Heart right ventricle (tissue), 16 donors: ENCODE measurements at regions not wholly inside any gene's neighbourhood (a gene's known extent, or its start where the extent isn't known, plus 50 kb on each side); places are given as distances from the start of the nearest gene placed in this dataset.
A peak's percentile ranks its signal among the peaks of the same experiment; 100 is the strongest.

Source experiments
- ATAC-seq, 8 donors: fragments of 200-7000 bp; cut with Tn5 transposase; one replicate each; pipeline ENCODE4 v1.9.1; 2020; ENCODE audit warnings: mild to moderate bottlenecking in 8 of 8, moderate library complexity in 8 of 8, moderate number of reproducible peaks in 1 of 8
- DNase-seq, 2 donors: peaks; one replicate each; pipeline ENCODE4 v3.0.0-alpha.2; 2020
- H3K27ac ChIP-seq, 10 donors: fragments of 200-600 bp; sonication (generic) in 2 of 10; one replicate each; pipeline versions ENCODE4 v1.5.0 to v1.8.0; 2020 to 2022; ENCODE audit warnings: mild to moderate bottlenecking in 3 of 10
- H3K27me3 ChIP-seq, 7 donors: fragments of 200-600 bp; one replicate each; pipeline ENCODE4 v1.8.0; 2021 to 2022; ENCODE audit warnings: mild to moderate bottlenecking in 2 of 7
- H3K36me3 ChIP-seq, 9 donors: fragments of 200-600 bp; sonication (generic) in 1 of 9; one replicate each; pipeline versions ENCODE4 v1.5.0 to v1.8.0; 2020 to 2022; ENCODE audit warnings: mild to moderate bottlenecking in 2 of 9
- H3K4me1 ChIP-seq, 9 donors: fragments of 200-600 bp; sonication (generic) in 1 of 9; one replicate each; pipeline versions ENCODE4 v1.5.0 to v1.8.0; 2020 to 2022; ENCODE audit warnings: mild to moderate bottlenecking in 4 of 9
- H3K4me3 ChIP-seq, 10 donors: fragments of 200-600 bp; sonication (generic) in 2 of 10; one replicate each; pipeline versions ENCODE4 v1.5.0 to v1.8.0; 2020 to 2022; ENCODE audit warnings: mild to moderate bottlenecking in 7 of 10, moderate library complexity in 2 of 10
- H3K9me3 ChIP-seq, 11 donors: fragments of 200-600 bp in 10 of 11; sonication (generic) in 2 of 11; one replicate each; pipeline versions ENCODE4 v1.5.0 to v1.8.0; 2013 to 2022; ENCODE audit warnings: mild to moderate bottlenecking in 2 of 11, control low read depth in 1 of 11, moderate library complexity in 1 of 11
- WGBS, 2 donors: extraction: QIAGEN DNeasy Blood & Tissue Kit; methylation state at CpG; one replicate each; pipeline ENCODE4 v1.1.7; 2013; ENCODE audit warnings: inconsistent platforms in 1 of 2; 5-methylcytosine and 5-hydroxymethylcytosine counted together
- intact Hi-C, 10 donors: fragments of 100-400 bp; cut with DNase I; formaldehyde crosslinking; loops; one replicate each; pipeline versions ENCODE4 v1.11.1 to v1.14.2; 2022
- TF ChIP-seq, protein P1 (sequence below), 9 donors: fragments of 200-600 bp; sonication (generic) in 2 of 9; IDR thresholded peaks; one replicate each; pipeline versions ENCODE4 v1.5.0 to v1.8.0; 2021 to 2022; ENCODE audit warnings: antibody characterized with exemption in 9 of 9, mild to moderate bottlenecking in 5 of 9, moderate library complexity in 1 of 9
- donor health status: Arrhythmogenic right ventricular cardiomyopathy.
- donor health status: ischemic (EF 13 %, LVEDD 7.1; RV severe dilation, severe dysfunction).
- donor health status: healthy with polysubstance abuse.
- donor health status: DM: no; HTN: yes; CAD: no.
- donor health status: DM: no; HTN: no; CAD: no.
- donor health status: ischemic (EF 25% LVEDD 6.9; RV normal size, moderate dysfunction).
- donor health status: ischemic (EF 25% LVEDD 5.7; RV mildly dilated, moderate dysfunction).
- donor health status: healthy.
- donor health status: DM: yes; HTN: yes; CAD: no.
- donor health status: Ischemic cardiomyopathy.
- donor health status: ischemic (EF 35%, LVEDD 5.7; RV mildly dilated, moderate dysfunction).
- donor health status: nonischemic (EF 11% LVEDD 7.7; RV severe dilation, severe dysfunction).
- donor health status: DM: yes; HTN: yes; CAD: no.
- donor health status: PGD.
- donor health status: ischemic (EF 29% LVEDD 5.4; RV normal size, mild dysfunction).
- donor health status: nonischemic (EF 23%, LVEDD 6.1; RV moderate dilation, normal function).

DNA sequence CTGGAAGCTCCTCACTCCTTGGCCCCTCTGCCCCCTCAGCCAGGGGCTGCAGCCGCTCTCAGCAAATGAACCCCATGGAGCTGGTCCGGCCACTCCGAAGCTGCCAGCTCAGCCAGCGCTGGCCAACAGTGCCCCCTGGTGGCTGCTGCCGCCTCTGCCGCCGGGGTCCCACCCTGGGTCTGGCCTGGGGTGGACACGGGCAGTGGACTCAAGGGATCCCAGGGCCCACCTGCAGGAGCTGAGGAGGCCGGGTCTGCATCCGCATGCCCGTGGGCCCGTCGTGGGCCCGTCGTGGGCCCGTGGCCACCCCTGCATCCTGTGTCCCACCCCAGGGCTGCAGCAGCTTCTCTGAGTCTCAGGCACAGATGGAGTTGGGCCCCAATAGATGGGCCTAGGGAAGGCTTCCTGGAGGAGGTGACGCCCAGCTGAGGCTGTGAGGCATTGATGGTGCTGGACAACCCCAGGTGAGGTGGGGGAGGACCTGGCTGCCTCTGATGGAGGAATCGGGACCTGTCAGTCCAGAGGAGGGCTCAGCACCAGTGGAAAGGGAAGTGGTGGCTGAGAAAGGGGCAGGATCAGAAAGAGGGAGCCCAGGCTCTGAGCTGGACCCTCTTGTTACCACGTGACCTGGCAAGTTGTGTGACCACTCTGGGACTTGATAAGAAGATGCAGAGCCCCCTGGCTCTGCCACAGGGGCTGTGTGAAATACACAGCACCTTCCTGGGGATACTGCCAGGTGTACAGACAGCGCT lies 522.3 kb downstream of the BRD1 start:
- ATAC-seq (peak; percentile 71 to 84 (median 80)), DNase-seq (peak; percentile 46 to 73)
- TF ChIP-seq, protein P1, sequence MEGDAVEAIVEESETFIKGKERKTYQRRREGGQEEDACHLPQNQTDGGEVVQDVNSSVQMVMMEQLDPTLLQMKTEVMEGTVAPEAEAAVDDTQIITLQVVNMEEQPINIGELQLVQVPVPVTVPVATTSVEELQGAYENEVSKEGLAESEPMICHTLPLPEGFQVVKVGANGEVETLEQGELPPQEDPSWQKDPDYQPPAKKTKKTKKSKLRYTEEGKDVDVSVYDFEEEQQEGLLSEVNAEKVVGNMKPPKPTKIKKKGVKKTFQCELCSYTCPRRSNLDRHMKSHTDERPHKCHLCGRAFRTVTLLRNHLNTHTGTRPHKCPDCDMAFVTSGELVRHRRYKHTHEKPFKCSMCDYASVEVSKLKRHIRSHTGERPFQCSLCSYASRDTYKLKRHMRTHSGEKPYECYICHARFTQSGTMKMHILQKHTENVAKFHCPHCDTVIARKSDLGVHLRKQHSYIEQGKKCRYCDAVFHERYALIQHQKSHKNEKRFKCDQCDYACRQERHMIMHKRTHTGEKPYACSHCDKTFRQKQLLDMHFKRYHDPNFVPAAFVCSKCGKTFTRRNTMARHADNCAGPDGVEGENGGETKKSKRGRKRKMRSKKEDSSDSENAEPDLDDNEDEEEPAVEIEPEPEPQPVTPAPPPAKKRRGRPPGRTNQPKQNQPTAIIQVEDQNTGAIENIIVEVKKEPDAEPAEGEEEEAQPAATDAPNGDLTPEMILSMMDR (IDR thresholded peaks at IDR 0.05) = peak; percentile 87 to 96 (median 93)
- WGBS, 2 donors = 15 to 16% methylated on average over 20 of the region's 20 CpGs
- no peaks in the 10 kb centered on the region for H3K4me1 ChIP-seq
- H3K4me3 ChIP-seq = no peak overlapping the region
- H3K27me3 ChIP-seq = peaks cover 0 to 74% (median 55%) of the 10 kb centered on the region in 7 donors
- H3K36me3 ChIP-seq = no peaks in the 10 kb centered on the region
- intact Hi-C loops = loop anchor here (2.0 to 10.0 kb wide), 8 partner anchors 258 to 731 kb away; no protein-coding TSS in a partner anchor
- no peak overlapping the region for H3K27ac ChIP-seq
- H3K9me3 ChIP-seq = no peaks in the 10 kb centered on the region

DNA sequence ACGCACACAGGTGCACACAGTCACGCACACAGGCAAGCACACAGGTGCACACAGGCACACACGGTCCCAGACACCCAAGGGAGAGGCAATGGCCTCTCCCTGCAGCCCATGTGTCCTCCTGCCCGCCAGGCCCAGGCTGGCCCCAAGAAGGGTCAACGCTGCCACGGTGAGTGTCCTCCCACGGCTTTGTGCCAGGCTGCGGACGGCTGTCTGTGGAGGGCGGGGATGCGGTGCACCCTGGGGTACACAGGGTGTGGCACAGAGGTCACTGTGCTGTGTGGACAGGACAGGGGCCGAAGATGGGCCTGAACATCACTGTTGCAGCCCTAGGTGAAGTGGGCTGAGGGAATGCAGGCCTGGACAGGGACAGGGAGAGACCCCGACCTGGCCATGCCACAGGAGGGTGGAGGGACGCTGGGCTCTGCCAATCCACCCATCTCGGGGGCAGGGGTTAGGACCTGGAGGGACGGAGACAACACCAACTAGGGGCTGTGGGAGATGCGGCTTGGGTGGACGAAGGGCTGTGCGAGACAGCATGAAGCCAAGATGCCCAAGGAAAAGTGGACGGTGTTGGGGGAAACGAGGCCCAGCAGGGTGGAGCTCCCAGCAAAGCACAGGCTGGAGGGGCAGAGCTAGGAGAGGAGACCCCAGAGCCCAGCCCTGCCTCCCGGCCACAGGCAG lies 523.8 kb downstream of the BRD1 start:
- 81 to 86% methylated on average over 22 of the region's 22 CpGs for WGBS, 2 donors
- H3K4me1 ChIP-seq = no peaks in the 10 kb centered on the region
- H3K27me3 ChIP-seq = peaks cover 0 to 68% (median 63%) of the 10 kb centered on the region in 7 donors
- TF ChIP-seq, protein P1 (IDR thresholded peaks at IDR 0.05) = no peak
- peak in 1 of 8 donors; percentile 10 for ATAC-seq
- H3K9me3 ChIP-seq = no peaks in the 10 kb centered on the region
- no peak overlapping the region for H3K27ac ChIP-seq
- no peak for DNase-seq
- H3K4me3 ChIP-seq = no peak overlapping the region
- H3K36me3 ChIP-seq = no peaks in the 10 kb centered on the region
- intact Hi-C loops = loop anchor here in 8 of 10 donors (2.0 to 10.0 kb wide), 6 partner anchors 257 to 729 kb away; no protein-coding TSS in a partner anchor

DNA sequence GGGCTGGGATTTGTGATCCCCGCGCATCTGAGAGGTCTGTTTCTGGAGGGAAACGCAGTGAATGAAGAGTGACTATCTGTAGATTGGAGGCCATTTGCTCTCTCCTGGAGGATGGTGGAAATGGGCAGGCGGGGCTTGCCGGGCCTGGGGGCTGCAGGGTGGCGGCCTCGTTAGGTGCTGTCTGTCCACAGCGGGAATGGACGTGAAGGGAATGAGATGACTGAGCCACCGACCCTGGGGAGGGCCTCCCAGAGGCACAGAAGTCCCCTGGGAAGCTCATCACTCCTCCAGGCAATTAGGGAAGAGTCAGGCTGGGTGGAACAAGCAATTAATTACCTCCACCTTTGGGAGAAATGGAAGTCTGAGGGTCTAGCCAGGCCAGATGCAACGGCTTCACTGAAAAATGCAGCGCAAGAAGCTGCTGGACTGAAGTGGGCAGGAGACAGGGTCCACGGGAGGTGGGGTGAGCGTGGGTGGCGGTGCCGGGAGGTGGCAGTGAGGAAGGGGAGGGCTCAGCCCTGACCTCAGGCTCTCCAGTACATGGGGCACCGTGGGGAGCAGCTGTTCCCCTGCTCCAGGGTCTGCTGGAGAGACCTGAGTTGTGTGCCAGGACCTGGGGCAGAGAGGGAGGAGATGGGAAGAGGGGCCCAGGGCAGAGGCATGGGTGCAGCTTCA lies 524.5 kb downstream of the BRD1 start:
- intact Hi-C loops = loop anchor here in 7 of 10 donors (5.0 to 10.0 kb wide), 5 partner anchors 258 to 728 kb away; no protein-coding TSS in a partner anchor

More for the DNA sequence above, 524.5 kb downstream of the BRD1 start:
- DNase-seq = no peak
- Histone ChIP-seq H3K27me3 (peaks cover 0 to 68% (median 56%) of the 10 kb centered on the region in 7 donors), H3K4me1 (no peaks in the 10 kb centered on the region), H3K36me3 (no peaks in the 10 kb centered on the region), H3K27ac (no peak overlapping the region), H3K4me3 (no peak overlapping the region), H3K9me3 (no peaks in the 10 kb centered on the region)
- WGBS, 2 donors = 65 to 70% methylated on average over 17 of the region's 17 CpGs
- TF ChIP-seq, protein P1 (IDR thresholded peaks at IDR 0.05) = no peak
- no peak for ATAC-seq
